ENCODE measurements at regions not wholly inside any gene's neighbourhood (a gene's known extent, or its start where the extent isn't known, plus 50 kb on each side); places are given as distances from the start of the nearest gene placed in this dataset.

DNA sequence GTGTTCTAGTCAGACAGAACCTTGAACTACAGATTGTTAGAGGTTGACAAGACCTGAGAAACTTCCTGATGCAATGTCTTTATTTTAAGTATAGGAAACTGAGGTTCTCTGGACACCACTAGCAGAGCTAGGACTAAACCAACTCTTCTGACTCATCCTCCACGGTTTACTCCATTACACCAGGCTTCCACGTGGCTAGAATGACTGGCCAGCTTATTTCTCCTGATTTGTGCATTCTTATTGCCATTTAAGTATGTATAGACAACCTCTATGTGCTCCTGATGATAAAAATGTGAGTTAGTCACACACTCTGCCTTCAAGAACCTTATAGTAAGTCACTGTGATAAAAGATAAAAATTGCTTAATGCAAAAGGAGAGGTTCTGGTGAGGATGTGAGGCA is 182.7 kb downstream of the MEX3B start:
- POLR2A ChIA-PET: no interaction called here
- no peak for DNase-seq (ENCODE audit: extremely low spot score)

DNA sequence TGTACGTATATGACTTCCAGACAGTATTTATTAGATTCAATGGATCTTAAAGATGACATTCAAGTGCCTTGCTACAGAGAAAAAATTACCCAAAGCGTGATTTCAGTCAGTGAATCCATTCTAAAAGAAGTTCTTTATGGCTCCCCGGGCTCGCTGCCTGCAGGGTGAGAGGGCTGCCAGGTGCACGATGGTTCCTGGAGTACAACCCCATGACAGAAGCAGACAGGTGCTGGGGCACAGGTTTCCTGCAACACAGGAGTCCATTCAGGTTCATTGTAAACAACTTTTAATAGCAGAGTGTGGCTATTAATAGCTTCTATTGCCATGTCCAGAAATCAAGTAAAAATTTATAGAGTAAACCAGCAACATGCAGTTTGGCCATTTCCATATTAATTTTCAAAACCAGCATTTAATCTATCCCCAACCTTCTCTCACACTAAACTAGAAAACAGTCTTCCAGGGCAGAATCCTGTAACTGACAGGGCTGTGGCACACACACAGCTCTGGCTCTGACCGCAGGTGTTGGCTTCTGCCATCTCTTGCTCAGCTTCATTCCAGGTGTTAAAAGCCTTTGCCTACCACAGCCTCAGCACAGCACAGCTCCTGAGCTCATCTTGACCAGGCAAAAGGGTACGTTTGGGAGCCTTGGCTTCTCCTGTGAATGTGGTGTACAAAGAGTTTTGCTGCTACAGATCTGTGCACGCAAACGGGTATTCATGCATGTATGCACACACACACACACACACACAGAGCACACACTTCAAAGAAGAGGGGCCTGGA is 185.9 kb downstream of the MEX3B start:
- DNase-seq (ENCODE audit: extremely low spot score): no peak
- ChIA-PET CTCF (no interaction called here), POLR2A (no interaction called here)
- TF ChIP-seq, protein P1, sequence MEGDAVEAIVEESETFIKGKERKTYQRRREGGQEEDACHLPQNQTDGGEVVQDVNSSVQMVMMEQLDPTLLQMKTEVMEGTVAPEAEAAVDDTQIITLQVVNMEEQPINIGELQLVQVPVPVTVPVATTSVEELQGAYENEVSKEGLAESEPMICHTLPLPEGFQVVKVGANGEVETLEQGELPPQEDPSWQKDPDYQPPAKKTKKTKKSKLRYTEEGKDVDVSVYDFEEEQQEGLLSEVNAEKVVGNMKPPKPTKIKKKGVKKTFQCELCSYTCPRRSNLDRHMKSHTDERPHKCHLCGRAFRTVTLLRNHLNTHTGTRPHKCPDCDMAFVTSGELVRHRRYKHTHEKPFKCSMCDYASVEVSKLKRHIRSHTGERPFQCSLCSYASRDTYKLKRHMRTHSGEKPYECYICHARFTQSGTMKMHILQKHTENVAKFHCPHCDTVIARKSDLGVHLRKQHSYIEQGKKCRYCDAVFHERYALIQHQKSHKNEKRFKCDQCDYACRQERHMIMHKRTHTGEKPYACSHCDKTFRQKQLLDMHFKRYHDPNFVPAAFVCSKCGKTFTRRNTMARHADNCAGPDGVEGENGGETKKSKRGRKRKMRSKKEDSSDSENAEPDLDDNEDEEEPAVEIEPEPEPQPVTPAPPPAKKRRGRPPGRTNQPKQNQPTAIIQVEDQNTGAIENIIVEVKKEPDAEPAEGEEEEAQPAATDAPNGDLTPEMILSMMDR (IDR thresholded peaks at IDR 0.05; ENCODE audit: control extremely low read depth, extremely low read depth, low read depth, missing control alignments): no peak

More for the DNA sequence above, 182.7 kb downstream of the MEX3B start:
- CTCF ChIA-PET: no interaction called here
- TF ChIP-seq, protein P1 (IDR thresholded peaks at IDR 0.05; ENCODE audit: control extremely low read depth, extremely low read depth, low read depth, missing control alignments): no peak

DNA sequence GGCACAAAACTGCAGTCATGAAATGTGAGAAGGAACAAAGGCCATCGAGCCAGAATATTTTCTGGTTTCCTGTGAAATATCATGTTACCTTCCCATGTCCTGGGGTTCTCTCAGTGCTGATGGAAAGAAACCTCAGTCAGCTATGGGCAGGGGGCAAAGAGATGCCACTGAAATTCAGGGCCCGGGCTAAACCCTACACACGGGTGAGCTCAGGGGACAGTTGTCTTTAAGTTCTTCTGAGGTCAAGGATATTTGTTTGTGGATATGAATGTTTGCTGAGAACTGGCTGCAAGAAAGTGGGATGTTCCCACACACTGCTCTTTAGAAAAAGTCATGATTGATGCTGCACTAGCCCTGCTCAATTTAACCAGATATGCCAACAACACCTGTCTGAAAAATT is 187.2 kb downstream of the MEX3B start:
- TF ChIP-seq, protein P1 (IDR thresholded peaks at IDR 0.05; ENCODE audit: control extremely low read depth, extremely low read depth, low read depth, missing control alignments): no peak
- POLR2A ChIA-PET: no interaction called here
- CTCF ChIA-PET: no interaction called here
- DNase-seq (ENCODE audit: extremely low spot score): no peak

DNA sequence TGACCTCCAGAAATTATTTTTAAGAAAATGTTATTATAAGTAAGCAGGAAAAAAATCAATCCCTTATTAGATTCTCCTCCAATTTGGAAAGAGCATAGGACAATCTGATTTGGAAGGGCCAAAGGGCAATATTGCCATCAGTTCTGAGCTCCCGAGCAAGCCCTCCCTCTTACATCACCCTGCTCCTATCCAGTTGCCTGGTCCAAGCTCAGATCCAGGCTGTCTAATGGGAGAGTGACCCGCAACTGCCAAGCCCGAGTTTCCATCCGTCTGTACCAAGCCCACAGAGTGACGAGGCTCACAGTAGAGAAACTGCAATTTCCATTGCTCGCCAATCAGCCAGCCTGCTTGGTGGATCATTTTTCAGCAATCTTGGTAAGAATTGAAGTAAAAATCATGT is 187.7 kb downstream of the MEX3B start:
- TF ChIP-seq, protein P1 (IDR thresholded peaks at IDR 0.05; ENCODE audit: control extremely low read depth, extremely low read depth, low read depth, missing control alignments): no peak
- ChIA-PET POLR2A (no interaction called here), CTCF (no interaction called here)
- DNase-seq (ENCODE audit: extremely low spot score): no peak

DNA sequence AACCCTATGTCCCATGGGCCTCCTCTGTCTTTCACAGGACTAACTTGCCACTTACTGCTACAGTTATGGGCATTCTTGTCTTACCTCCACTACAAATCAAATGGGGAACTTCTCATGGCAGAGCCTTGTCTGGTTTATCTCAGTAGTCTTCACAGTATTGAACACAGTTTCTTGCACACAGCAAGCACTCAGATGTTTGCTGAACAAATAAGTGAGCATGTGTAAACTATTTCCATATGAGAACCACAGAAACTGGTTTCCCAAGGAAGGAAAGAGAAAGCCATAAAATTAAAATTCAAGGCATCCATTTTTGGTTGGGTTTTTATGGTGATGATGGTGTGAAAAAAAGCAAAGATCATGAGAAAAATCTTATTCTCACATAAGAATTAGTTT is 189.2 kb downstream of the MEX3B start:
- no peak for DNase-seq (ENCODE audit: extremely low spot score)
- TF ChIP-seq, protein P1 (IDR thresholded peaks at IDR 0.05; ENCODE audit: control extremely low read depth, extremely low read depth, low read depth, missing control alignments): no peak
- POLR2A ChIA-PET: no interaction called here
- CTCF ChIA-PET: no interaction called here

DNA sequence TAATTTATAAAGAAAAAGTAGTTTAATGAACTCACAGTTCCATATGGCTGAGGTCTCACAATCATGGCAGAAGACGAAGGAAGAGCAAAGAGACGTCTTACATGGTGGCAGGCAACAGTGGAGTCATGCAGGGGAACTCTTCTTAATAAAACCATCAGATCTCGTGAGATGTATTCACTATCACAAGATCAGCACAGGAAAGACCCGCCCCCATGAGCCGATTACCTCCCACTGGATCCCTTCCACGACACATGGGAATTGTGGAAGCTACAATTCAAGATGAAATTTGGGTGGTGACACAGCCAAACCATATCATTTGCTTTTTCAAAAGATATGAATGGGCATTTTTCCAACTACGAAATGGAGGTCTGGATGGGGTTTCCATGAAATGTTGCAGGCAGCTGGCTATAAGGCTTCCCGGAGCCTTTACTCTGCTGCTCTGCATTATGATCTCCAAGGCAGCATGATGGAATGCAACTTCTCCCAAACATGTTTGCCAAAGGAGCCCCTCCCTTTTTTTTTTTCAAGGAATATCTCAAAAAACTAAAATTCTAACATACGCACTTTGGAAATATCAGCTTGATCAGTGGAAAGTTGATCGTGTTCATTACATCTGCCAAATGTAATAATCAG is 189.7 kb downstream of the MEX3B start:
- POLR2A ChIA-PET: no interaction called here
- TF ChIP-seq, protein P1 (IDR thresholded peaks at IDR 0.05; ENCODE audit: control extremely low read depth, extremely low read depth, low read depth, missing control alignments): no peak
- CTCF ChIA-PET: no interaction called here
- DNase-seq (ENCODE audit: extremely low spot score): no peak

Measured in GM10248 (cell line).